GM12878 (cell line): ENCODE measurements at regions not wholly inside any gene's neighbourhood (a gene's known extent, or its start where the extent isn't known, plus 50 kb on each side); places are given as distances from the start of the nearest gene placed in this dataset.

ENCODE experiments used
- EZH2 ChIP-seq: IDR thresholded peaks from 2 replicates; pipeline ENCODE4 v1.6.1; 2012; ENCODE audit warnings: low read depth, mild to moderate bottlenecking, control low read depth, inconsistent platforms, low read length, borderline replicate concordance; ENCODE audit not compliant: control insufficient read depth
- FOXM1 ChIP-seq: IDR thresholded peaks from 2 replicates; pipeline ENCODE4 v1.6.1; 2012; ENCODE audit warnings: low read depth, mild to moderate bottlenecking, inconsistent platforms, low read length, moderate library complexity
- KDM1A ChIP-seq: fragments of 200-600 bp; sonication (generic); IDR thresholded peaks from 2 replicates; pipeline ENCODE4 v1.6.1; 2016; ENCODE audit warnings: borderline replicate concordance
- TF ChIP-seq, protein P1 (sequence below), 3 experiments: IDR thresholded peaks in 2 of 3; conservative IDR thresholded peaks in 1 of 3; 2 replicates each; pipeline ENCODE4 v1.5.1; 2011; ENCODE audit warnings: low read depth in 3 of 3, low read length in 3 of 3, mild to moderate bottlenecking in 3 of 3, control low read depth in 2 of 3, moderate library complexity in 2 of 3, inconsistent platforms in 1 of 3, mixed read lengths in 1 of 3; ENCODE audit not compliant: control insufficient read depth in 2 of 3, insufficient read depth in 1 of 3; ENCODE audit errors: extremely low read depth in 1 of 3
- TF ChIP-seq, protein P2 (sequence below): IDR thresholded peaks from 2 replicates; pipeline ENCODE4 v1.6.1; 2011; ENCODE audit warnings: low read depth, mild to moderate bottlenecking, low read length, moderate library complexity, borderline replicate concordance; ENCODE audit errors: extremely low read depth
- TF ChIP-seq, protein P3 (sequence below): IDR thresholded peaks from 2 replicates; pipeline ENCODE4 v1.6.1; 2012; ENCODE audit warnings: low read depth, low read length, improper control_type of control experiment

DNA sequence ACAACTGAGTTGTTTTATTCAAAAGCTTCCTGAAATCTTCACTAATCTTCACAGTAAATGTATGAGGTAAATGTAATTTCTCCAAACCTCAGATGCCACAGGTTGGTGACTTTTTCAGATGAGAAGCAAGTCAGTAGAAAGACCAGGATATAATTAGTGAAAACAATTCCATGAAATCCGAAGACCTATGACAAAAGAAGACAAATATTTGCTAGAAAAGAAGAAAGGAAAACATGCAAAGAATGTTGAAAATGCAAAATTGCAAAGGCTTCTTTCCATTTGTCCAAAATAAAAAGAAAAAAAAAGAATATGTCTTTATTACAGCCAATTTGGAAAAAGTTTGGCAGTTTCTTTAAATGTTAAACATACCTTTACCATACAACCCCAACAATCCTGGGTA lies 88.3 kb upstream of the MYRIP start:
- TF ChIP-seq, protein P1, sequence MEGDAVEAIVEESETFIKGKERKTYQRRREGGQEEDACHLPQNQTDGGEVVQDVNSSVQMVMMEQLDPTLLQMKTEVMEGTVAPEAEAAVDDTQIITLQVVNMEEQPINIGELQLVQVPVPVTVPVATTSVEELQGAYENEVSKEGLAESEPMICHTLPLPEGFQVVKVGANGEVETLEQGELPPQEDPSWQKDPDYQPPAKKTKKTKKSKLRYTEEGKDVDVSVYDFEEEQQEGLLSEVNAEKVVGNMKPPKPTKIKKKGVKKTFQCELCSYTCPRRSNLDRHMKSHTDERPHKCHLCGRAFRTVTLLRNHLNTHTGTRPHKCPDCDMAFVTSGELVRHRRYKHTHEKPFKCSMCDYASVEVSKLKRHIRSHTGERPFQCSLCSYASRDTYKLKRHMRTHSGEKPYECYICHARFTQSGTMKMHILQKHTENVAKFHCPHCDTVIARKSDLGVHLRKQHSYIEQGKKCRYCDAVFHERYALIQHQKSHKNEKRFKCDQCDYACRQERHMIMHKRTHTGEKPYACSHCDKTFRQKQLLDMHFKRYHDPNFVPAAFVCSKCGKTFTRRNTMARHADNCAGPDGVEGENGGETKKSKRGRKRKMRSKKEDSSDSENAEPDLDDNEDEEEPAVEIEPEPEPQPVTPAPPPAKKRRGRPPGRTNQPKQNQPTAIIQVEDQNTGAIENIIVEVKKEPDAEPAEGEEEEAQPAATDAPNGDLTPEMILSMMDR (IDR thresholded peaks at IDR 0.05 in 2 of 3, conservative IDR thresholded peaks at IDR 0.05 in 1 of 3; ENCODE audit: control insufficient read depth in 2 of 3, extremely low read depth in 1 of 3, insufficient read depth in 1 of 3, low read depth in 3 of 3, low read length in 3 of 3) = no peak
- no peak for TF ChIP-seq EZH2
- TF ChIP-seq FOXM1 = no peak
- TF ChIP-seq, protein P2, sequence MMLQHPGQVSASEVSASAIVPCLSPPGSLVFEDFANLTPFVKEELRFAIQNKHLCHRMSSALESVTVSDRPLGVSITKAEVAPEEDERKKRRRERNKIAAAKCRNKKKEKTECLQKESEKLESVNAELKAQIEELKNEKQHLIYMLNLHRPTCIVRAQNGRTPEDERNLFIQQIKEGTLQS = no peak
- TF ChIP-seq, protein P3, sequence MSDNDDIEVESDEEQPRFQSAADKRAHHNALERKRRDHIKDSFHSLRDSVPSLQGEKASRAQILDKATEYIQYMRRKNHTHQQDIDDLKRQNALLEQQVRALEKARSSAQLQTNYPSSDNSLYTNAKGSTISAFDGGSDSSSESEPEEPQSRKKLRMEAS = no peak
- TF ChIP-seq KDM1A = no peak
